Right cardiac atrium (tissue), 5 donors: ENCODE measurements at regions not wholly inside any gene's neighbourhood (a gene's known extent, or its start where the extent isn't known, plus 50 kb on each side); places are given as distances from the start of the nearest gene placed in this dataset.
"Not testable (repeated sequence)": the region's sequence is repeated elsewhere in the genome, so short reads cannot be mapped to it uniquely, and the experiment has no call there.

Experiments
- ATAC-seq, 2 donors: fragments of 200-7000 bp; cut with Tn5 transposase; one replicate each; pipeline versions ENCODE4 v1.8.0 to v1.9.1; 2020; ENCODE audit warnings: moderate library complexity in 2 of 2, mild to moderate bottlenecking in 1 of 2
- DNase-seq, 3 donors: peaks; one replicate each; pipeline ENCODE4 v3.0.0-alpha.2; 2020
- H3K27ac ChIP-seq: one replicate; pipeline ENCODE4 v1.5.1; 2013; ENCODE audit warnings: mild to moderate bottlenecking, low read length, control low read depth, moderate library complexity
- H3K27me3 ChIP-seq: one replicate; pipeline ENCODE4 v1.6.1; 2013; ENCODE audit not compliant: control insufficient read depth, insufficient read depth
- H3K4me1 ChIP-seq: one replicate; pipeline ENCODE4 v1.6.1; 2013; ENCODE audit warnings: low read length; ENCODE audit not compliant: control insufficient read depth, insufficient read depth
- H3K4me3 ChIP-seq: one replicate; pipeline ENCODE4 v1.5.1; 2013; ENCODE audit warnings: low read length, control low read depth
- H3K9me3 ChIP-seq: one replicate; pipeline ENCODE4 v1.6.1; 2013; ENCODE audit warnings: low read length; ENCODE audit not compliant: control insufficient read depth
- WGBS: extraction: QIAGEN DNeasy Blood & Tissue Kit; methylation state at CpG from one replicate; pipeline ENCODE4 v1.1.7; 2013; 5-methylcytosine and 5-hydroxymethylcytosine counted together
- intact Hi-C, 4 donors: fragments of 100-400 bp; cut with DNase I; formaldehyde crosslinking; loops; one replicate each; pipeline versions ENCODE4 v1.11.0 to v1.14.0; 2022 to 2023
- donor health status: healthy with polysubstance abuse.
- donor health status: DM: no; HTN: yes; CAD: no.
- donor health status: DM: no; HTN: no; CAD: no.
- donor health status: DM: no; HTN: yes; CAD: no; lungs with severe emphysema.
- donor health status: DM: yes; HTN: yes; CAD: no.

DNA sequence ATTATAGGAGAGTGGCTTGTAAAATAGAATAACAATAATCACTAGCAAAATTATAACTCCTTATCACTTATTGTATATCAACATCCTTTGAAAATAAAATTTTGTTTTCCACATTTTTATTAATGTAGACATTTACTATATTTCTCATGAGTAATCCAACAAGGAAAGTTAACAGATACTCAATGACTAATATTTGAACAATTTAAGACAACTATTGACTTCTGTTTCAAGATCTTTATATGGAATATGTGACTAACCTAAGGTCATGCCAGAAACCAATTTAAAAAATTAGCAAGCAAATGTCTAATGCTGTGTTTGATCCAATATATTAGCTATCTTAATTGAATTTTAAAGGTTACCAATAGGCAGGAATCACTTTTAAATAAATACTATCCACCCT lies 638.5 kb upstream of the FLRT2 start:
- no peak overlapping the region for H3K27ac ChIP-seq
- DNase-seq (no peak), ATAC-seq (no peak)
- no peaks in the 10 kb centered on the region for H3K4me1 ChIP-seq
- no peak overlapping the region for H3K4me3 ChIP-seq
- no peaks in the 10 kb centered on the region for H3K9me3 ChIP-seq
- intact Hi-C loops, result no loop called here
- H3K27me3 ChIP-seq, result no peaks in the 10 kb centered on the region

DNA sequence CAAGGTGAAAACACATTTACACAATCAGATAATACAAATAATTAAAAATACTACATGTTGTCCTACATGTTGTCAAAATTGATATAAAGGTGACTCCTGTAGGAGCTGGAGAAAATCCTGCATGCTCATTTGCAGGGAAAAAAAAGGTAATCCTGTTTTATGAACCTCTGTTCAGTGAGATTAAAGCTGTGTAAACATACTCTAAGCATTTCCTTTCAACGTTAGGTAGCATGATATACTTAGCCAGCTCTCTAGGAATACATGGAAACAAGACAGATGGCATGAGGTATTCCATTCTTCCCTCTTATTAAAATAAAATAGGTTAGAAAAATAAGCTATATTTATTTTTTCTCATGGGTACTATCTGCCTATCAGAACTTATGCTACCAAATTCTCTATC lies 635.7 kb upstream of the FLRT2 start:
- no peak for ATAC-seq
- DNase-seq, result no peak
- H3K27me3 ChIP-seq, result no peaks in the 10 kb centered on the region
- no peaks in the 10 kb centered on the region for H3K4me1 ChIP-seq
- 49% methylated on average over 1 of the region's 1 CpG for WGBS
- intact Hi-C loops, result no loop called here
- no peak overlapping the region for H3K27ac ChIP-seq
- H3K4me3 ChIP-seq, result no peak overlapping the region
- no peaks in the 10 kb centered on the region for H3K9me3 ChIP-seq

DNA sequence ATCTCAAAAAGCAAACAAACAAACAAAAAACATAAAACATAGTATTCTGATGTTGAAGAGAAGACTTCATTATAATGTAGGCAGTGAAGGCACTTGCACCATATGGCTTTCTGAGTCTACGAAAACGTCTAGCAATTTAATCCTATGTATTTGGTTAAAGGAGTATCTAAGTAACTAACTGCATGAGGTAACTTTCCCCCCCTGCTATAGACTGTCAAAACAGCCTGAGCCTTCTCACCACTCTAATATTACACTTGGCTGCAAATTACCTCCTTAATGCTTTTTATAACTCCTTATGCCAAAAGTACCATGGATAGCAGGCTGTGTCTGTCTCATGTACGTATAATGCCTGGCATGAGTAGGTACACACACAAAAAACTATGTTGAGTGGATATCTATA lies 607.6 kb upstream of the FLRT2 start:
- Histone ChIP-seq H3K4me1 (peaks cover 1% of the 10 kb centered on the region), H3K27me3 (no peaks in the 10 kb centered on the region), H3K9me3 (no peaks in the 10 kb centered on the region), H3K27ac (no peak overlapping the region), H3K4me3 (no peak overlapping the region)
- ATAC-seq (no peak), DNase-seq (no peak)
- intact Hi-C loops, result no loop called here
- 76% methylated on average over 3 of the region's 3 CpGs for WGBS

DNA sequence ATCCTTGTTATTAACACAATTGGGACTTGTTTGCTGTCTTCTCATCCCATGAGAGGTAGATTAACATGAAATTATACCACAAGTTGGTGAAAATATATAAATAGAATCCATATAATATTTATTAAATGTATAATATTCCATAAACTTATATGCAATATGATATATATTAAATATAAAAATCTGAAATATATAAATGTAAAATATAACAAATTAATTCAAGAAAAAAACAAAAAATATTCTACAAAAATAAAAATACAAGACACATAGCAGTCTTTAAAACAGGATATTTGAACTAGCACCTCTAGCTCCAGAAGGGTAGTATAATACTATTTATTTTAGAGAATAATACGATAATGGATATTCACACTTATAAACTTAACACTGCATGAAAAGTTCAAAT lies 603.3 kb upstream of the FLRT2 start:
- DNase-seq (no peak), ATAC-seq (no peak)
- Histone ChIP-seq H3K27ac (no peak overlapping the region), H3K9me3 (no peaks in the 10 kb centered on the region), H3K4me1 (peaks cover 2% of the 10 kb centered on the region), H3K27me3 (no peaks in the 10 kb centered on the region), H3K4me3 (no peak overlapping the region)
- intact Hi-C loops, result no loop called here
- 90% methylated on average over 1 of the region's 1 CpG for WGBS

DNA sequence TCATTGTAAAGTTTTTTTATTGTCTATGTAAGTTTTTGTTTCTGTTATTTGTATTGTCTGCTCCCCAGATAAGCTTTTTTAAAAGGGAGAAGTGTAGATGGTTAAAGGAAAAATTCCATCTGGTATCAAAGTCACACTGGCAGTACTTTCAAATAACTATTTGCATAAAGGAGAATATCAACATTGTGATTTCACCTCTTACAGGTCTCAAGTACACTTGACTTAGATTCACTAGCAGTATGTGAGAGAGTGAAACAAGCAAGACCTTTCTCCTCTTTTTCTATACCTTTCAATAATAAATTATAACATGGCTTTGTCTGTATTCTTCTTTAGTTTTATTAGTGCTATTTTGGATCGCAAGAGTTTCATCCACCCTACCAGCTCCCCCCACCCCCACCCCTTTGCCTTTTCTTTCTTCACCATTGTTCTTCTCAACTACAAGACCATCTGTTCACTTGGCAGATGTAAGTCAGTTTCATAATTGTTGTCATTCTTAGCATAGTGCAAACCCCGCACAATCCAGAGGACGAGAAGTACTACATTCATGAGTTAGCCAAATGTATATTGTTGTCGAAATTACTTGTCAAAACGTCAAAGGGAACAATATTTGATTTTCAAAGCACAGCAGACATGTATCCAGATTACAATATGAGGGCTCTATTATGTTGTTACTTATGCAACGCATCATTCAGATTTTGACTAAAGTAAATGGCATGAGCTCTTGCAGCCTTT lies 602.7 kb upstream of the FLRT2 start:
- Histone ChIP-seq H3K27ac (no peak overlapping the region), H3K9me3 (no peaks in the 10 kb centered on the region), H3K4me3 (no peak overlapping the region), H3K27me3 (no peaks in the 10 kb centered on the region), H3K4me1 (peaks cover 2% of the 10 kb centered on the region)
- 32% methylated on average over 6 of the region's 6 CpGs for WGBS
- DNase-seq (no peak), ATAC-seq (no peak)
- intact Hi-C loops, result no loop called here

DNA sequence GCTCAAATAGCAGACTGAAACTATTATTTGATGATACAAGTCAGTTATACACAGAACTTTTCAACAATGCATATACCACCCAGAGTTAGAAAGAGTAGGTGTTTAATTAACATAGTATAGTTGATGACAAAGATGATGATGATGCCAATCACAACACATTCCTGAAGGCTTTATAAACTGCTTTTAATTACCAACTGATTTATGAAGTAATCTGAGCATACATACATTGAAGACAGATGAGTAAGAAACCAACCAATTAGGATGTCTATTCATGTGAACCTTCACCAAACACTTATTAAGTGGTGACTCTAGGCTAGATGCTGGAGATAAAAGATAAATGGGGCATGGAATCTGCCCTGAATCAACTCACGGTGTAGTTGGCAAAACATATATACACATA lies 600.9 kb upstream of the FLRT2 start:
- intact Hi-C loops, result no loop called here
- no peak for ATAC-seq
- no peak overlapping the region for H3K4me3 ChIP-seq
- H3K4me1 ChIP-seq, result peaks cover 2% of the 10 kb centered on the region
- DNase-seq, result no peak
- H3K27me3 ChIP-seq, result no peaks in the 10 kb centered on the region
- 87% methylated on average over 1 of the region's 1 CpG for WGBS
- H3K9me3 ChIP-seq, result no peaks in the 10 kb centered on the region
- no peak overlapping the region for H3K27ac ChIP-seq

DNA sequence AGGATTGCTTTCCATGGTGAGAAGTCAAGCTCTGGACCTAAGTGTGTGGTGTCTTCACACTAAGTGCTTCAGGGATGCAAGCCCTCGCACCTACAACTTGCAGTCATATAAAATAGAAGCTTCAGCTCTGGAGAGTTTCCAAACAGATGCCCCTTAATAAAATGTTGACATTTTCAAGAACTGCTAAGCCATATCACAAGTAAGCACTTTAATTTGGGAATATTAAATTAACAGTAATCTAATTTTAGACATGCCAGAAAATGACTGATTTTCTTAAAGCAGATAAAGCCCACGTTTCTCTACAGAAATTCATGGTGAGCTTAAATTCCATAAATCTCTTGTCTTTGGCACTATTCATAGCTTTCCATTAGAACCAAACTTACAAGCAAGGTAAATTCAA lies 600.1 kb upstream of the FLRT2 start:
- Histone ChIP-seq H3K27me3 (no peaks in the 10 kb centered on the region), H3K4me3 (no peak overlapping the region), H3K9me3 (no peaks in the 10 kb centered on the region), H3K27ac (no peak overlapping the region), H3K4me1 (peaks cover 2% of the 10 kb centered on the region)
- DNase-seq, result no peak
- intact Hi-C loops, result no loop called here
- no peak for ATAC-seq
- 68% methylated on average over 2 of the region's 2 CpGs for whole genome bisulfite sequencing

DNA sequence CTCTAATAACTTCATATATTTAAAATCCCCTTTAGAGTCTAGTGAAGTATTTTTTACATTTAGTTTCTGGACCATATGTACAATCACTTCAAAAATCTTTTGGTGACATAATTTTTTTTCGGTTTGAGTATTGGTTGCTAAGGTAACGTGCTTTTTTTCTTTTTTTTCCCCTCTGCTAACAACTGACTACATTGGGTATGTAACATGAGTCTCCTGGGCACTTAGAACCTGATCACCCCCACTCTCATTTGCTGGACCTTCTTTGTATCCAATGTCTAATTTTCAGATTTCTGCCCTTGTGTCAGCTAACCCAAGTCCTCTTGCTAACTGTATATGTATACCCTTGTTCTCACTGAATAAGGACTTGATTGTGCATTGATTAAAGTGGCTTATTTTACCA lies 592.9 kb upstream of the FLRT2 start:
- no peak for ATAC-seq
- H3K4me3 ChIP-seq, result no peak overlapping the region
- H3K9me3 ChIP-seq, result no peaks in the 10 kb centered on the region
- intact Hi-C loops, result no loop called here
- no peaks in the 10 kb centered on the region for H3K27me3 ChIP-seq
- no peak for DNase-seq
- no peaks in the 10 kb centered on the region for H3K4me1 ChIP-seq
- no peak overlapping the region for H3K27ac ChIP-seq
- WGBS, result 56% methylated on average over 2 of the region's 2 CpGs

DNA sequence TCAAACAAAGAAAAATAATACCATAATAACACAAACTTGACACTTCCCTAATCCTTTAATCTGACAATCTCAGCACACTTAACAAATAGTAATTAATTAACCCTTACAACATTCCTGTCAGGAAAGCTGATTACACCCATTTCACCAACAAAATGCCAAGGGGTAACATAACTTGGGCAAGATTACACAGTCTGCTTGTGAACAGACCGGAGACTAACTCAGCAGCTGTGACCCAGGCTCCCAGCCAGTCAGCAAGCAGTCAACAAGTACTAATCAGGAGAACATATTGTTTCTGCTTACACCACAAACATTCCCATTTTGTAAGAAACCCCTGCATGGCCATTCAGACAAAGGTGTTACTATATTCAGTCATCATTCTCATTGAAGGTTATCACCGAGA lies 592.5 kb upstream of the FLRT2 start:
- DNase-seq (peak; percentile 11 to 75 (median 46)), ATAC-seq (peak in 1 of 2 donors; percentile 72)
- H3K4me1 ChIP-seq, result no peaks in the 10 kb centered on the region
- H3K27ac ChIP-seq, result no peak overlapping the region
- H3K9me3 ChIP-seq, result no peaks in the 10 kb centered on the region
- intact Hi-C loops, result no loop called here
- no peak overlapping the region for H3K4me3 ChIP-seq
- 79% methylated on average over 2 of the region's 2 CpGs for WGBS
- H3K27me3 ChIP-seq, result no peaks in the 10 kb centered on the region

DNA sequence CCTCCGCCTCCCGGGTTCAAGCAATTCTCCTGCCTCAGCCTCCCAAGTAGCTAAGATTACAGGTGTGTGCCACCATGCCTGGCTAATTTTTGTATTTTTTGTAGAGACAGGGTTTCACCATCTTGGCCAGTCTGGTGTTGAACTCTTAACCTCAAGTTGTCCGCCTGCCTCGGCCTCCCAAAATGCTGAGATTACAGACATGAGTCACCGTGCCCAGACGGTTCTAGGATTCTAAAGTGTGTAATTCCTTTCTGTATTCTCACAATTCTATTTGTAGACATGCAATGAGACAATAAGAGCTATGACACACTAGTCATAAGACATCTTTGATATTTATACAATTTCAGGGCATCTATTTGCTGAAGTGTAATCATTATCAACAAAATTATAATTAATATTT lies 585.0 kb upstream of the FLRT2 start:
- ATAC-seq, H3K27me3 ChIP-seq, DNase-seq, H3K4me1 ChIP-seq, H3K4me3 ChIP-seq, H3K9me3 ChIP-seq, intact Hi-C loops, H3K27ac ChIP-seq: not testable (repeated sequence)
- 90% methylated on average over 6 of the region's 6 CpGs for WGBS

DNA sequence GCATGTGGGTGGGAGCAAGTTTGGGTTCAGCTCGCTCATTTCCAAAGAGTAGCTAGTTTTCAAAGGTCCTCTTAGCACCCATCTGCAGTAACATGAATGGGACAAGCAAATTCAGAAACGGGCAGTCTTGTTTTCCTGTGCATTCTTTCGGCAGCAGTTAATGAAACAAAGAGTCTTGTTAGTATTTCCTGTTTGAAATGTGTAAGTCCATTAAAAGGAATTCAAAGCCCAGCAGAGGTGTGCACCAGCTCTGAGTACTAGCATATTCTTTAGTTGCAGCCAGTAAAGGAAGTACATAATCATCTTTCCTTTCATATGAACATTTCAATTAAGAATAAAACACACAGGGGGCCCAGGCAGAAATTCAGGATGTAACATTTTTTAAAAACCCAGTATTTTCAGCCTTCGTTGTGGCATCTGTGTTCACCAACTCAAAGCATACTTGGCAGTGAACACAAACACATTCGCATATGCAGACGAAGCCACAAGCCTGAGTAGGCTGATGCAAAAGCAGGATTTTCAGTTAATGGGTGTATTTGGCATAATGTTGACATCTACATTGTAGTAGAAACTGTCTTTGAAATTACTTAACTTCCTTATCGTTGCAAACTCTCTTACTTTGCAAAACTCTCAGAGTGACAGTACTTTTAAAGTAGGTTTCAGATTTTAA lies 570.0 kb upstream of the FLRT2 start:
- intact Hi-C loops, result no loop called here
- ATAC-seq, result no peak
- H3K27ac ChIP-seq, result no peak overlapping the region

More for the DNA sequence above, 570.0 kb upstream of the FLRT2 start:
- no peak for DNase-seq
- H3K27me3 ChIP-seq, result no peaks in the 10 kb centered on the region
- H3K4me3 ChIP-seq, result no peak overlapping the region
- no peaks in the 10 kb centered on the region for H3K9me3 ChIP-seq
- WGBS, result 72% methylated on average over 7 of the region's 7 CpGs
- peaks cover 2% of the 10 kb centered on the region for H3K4me1 ChIP-seq
